Islet of Langerhans (tissue), 1 donor: ENCODE measurements at regions not wholly inside any gene's neighbourhood (a gene's known extent, or its start where the extent isn't known, plus 50 kb on each side); places are given as distances from the start of the nearest gene placed in this dataset.

Experiments
- FAIRE-seq: peaks from one replicate; lab custom pipeline; 2011; peaks lifted over from hg19 to GRCh38; lab: Jason Lieb, UNC

DNA sequence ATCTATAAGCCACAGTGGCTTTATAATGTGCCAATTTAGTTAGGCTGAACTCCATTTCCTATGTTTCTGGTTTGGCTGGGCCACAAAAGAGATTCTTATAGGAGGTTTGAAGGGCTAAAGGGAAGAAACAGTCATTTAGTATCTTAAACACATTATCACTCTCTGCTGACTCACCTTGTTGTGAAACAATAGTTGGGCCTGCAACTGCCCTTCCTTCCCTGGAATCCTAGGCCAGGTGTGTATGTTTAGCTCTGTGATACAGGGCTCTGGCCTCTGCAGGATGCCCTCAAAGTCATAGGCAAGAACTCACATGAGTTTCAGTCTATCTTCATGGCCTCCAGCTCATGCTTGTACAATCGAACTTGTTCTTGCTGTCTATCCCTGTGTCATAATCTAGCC is 400.0 kb upstream of the CELF4 start:
- no peak for FAIRE-seq

GRCh38 chr18:37964885-37965571 is 399.4 kb upstream of the CELF4 start:
- FAIRE-seq = no peak

GRCh38 chr18:37963837-37964236 is 398.2 kb upstream of the CELF4 start:
- no peak for FAIRE-seq

DNA sequence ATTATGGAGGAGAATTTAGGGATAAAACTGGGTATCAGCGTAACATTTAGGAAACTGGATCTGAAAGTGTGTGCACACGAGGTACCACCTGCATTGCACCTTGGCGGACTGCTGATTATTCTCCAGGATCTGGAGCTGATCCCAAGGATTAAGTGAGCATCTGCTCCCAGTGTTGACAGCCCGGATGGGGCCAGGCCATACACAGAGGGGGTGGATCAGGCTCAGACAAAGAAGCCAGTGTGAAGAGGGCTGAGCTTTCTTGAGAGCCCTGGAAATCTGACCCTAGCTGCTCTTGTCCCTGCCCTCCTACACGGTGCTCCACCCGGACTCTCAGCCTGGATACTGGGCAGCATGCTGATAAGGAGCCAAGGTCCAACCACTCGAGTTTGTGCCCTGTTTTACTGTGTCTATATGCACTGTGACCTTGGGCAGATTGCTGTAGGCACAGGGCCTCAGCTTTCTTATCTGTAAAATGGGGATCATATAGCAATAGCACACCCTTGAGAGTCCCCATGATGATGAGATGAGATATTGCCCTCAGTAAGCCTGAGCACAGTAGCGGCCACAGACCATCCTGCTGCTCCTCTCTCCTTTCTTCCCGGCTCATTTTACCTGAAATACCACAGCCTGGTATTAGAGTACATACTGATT is 396.8 kb upstream of the CELF4 start:
- no peak for FAIRE-seq

- FAIRE-seq = no peak
Measured at GRCh38 chr18:37958499-37958898, 392.9 kb upstream of the CELF4 start.

GRCh38 chr18:37956902-37957301 is 391.3 kb upstream of the CELF4 start:
- no peak for FAIRE-seq

DNA sequence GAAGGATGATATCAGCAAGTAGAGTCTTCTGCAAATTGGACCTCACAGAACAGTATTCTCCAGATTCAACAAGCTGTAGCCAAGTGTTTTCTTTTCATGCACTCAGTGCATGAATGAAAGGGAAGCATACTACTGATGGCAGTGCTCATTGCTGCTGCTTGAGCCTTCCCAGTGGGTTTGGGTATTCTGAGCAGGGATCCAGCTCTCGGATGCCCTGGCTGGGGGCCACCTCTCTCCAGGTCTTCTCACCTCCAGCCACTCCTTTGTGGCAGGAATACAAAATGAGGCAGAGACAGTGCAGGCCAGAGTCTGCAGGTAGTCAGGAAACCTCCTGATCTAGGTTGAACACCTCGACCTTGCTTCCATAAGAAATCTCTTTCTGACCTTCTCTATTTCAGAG is 390.4 kb upstream of the CELF4 start:
- FAIRE-seq = no peak

DNA sequence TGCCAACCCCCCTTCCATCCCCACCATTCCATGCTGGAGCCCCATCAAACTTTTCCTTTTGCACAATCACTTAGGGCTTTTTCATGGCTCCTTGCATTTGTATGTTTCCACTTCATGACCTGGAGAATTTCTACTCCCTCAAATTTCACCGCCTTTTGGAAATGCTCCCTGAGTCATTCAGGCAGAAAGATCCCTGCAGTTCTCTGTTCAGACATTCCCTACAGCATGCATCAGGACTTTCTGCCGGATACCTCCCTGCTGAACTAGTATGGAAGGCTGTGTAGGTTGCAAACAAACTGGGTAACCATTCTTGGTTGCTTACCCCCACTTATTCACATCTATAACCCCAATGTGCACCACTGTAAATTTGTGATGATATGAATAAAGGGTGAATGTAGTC is 389.6 kb upstream of the CELF4 start:
- FAIRE-seq = no peak

GRCh38 chr18:37953876-37954275 is 388.3 kb upstream of the CELF4 start:
- no peak for FAIRE-seq

DNA sequence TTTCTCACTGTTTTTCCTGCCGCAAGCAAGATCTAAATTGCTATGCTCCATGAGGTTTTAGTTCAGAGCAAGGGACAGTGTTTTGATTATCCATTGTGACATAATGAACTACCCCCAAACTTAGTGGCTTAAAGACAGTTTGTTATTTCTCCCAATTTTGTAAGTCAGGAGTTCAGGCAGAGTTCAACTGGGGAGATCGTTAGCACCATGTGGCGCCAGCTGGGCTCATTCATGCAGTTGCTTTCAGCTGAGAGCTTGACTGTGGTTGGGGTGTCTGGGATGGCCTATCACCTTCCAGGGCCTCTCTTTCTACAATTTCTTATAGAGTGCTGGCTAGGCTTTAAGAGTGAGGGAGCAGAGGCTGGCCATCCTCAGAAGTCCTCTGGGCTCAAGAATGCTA is 382.9 kb upstream of the CELF4 start:
- no peak for FAIRE-seq

- no peak for FAIRE-seq
Measured at GRCh38 chr18:37946324-37946723, 380.7 kb upstream of the CELF4 start.

GRCh38 chr18:37944700-37945270 is 379.2 kb upstream of the CELF4 start:
- FAIRE-seq = no peak

GRCh38 chr18:37937287-37937686 is 371.7 kb upstream of the CELF4 start:
- FAIRE-seq = no peak

DNA sequence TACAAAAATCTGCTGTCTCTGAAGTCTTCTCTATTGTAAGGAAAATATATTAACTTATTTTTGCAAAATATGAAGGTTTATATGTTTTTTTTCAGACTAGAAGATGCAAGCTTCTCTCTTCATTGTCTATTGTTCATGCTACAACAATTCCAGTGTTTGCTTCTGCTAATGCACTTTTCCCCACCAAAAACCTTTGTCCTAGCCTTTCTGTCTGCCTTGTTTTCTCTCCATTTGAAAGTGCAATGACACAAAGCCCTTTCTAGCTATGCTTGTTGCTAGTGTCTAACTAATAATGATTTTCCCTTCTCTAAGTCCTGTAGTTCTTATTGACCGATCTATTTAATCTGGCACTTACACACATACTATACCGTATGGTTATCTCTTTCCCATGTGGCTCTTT is 369.5 kb upstream of the CELF4 start:
- FAIRE-seq = no peak

DNA sequence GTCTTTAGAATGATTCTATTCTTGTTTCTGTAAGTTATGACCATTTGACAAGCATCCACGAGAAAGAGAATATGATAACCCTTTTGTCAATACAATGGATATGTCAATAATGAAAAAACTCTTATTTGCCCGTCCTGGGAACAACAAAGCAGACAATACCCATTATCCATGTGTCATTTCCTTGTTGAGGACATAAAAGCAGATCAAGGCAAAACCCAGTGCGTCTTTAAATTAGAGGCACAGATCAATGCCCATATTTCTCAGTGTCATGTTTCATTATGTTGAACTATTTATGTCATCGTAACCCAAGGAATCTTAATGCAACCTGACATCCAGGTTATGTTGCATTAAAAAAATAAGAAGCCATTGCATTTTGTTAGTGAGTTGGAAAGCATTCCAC is 365.0 kb upstream of the CELF4 start:
- no peak for FAIRE-seq

DNA sequence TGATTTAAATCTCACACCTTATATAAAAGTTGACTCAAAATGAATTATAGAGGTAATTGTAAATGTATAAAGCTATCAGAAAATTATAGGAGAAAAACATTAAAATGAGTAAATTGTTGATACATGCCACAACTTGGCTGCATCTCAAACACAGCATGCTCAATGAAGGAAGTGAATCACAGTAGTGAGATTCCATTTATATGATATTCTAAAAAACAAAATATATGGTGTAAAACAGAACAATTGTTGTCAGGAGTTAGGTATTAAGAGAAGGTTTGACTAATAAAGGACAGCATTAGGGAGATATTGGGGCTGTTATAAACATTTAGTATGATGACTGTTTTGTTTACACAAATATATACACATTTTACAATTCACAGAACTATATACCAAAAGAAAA is 356.6 kb upstream of the CELF4 start:
- no peak for FAIRE-seq

DNA sequence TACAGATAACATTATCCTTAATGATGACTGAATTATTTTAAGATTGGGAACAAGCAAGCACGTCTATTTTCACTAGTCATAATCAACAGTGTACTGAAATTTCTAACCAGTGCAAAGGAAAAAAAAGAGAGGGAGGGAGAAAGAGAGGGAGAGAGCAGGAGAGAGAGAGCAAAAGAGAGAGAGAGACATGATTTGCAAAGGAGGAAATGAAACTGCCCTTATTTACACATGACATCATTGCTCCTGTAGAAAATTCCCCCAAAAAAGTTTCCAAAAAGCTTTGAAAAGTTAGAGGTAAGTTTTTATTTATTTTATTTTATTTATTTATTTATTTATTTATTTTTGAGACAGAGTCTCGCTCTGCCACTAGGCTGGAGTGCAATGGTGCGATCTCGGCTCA is 355.3 kb upstream of the CELF4 start:
- no peak for FAIRE-seq

DNA sequence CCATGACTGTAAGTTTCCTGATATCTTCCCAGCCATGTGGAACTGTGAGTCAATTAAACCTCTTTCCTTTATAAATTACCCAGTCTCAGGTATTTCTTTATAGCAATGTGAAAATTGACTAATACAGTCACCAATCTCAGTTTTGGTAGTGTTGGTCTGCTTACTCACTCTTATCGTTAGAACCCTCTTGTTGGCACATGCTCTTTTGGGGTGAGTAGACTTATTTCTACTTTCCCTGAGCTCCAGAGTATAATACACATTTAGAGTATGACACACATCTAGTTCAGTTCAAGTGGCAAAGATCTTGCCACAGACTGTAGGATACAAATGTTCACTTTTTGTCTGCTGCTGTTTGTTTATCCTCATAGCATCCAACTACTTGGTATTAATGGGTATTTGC is 347.5 kb upstream of the CELF4 start:
- no peak for FAIRE-seq

DNA sequence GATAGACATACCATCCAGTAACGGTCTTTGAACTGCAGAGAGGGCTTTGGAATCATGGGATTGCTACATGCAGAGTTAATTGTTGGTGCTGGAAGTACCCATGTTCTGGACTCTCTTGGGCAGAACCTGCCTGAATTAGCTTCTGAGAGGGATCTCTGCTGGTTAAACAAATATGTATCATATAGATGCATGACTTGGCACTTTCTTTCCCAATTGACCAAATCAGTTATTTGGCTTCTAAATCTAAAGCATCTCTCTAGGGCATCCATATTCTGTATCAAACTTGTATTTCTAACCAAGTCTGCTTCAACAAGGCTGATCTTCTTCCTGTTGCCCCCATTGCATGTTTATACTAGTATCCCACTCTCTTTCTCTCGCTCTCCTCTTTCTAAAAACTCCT is 336.7 kb upstream of the CELF4 start:
- no peak for FAIRE-seq

- no peak for FAIRE-seq
Measured at GRCh38 chr18:37900326-37900725, 334.7 kb upstream of the CELF4 start.

GRCh38 chr18:37889963-37890362 is 324.4 kb upstream of the CELF4 start:
- FAIRE-seq = no peak

DNA sequence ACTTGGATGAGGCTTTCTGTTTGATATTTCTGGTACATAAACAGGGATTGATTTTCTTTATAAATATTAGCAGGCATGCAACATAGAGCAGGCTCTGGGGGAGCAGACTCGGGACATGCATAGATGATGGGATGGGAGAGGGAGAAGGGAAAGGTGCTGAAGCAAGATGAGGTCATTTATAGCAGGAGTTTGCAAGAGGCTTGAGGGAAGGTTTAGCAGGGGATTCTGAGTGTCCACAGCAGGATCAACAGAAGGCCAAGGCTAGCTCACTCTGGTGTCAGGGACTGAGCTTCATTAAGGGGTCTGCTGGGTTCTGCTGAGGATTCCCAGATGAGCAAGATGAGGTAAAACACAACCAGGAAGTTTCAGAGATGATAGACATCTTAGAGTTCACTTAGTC is 309.1 kb upstream of the CELF4 start:
- FAIRE-seq = no peak

DNA sequence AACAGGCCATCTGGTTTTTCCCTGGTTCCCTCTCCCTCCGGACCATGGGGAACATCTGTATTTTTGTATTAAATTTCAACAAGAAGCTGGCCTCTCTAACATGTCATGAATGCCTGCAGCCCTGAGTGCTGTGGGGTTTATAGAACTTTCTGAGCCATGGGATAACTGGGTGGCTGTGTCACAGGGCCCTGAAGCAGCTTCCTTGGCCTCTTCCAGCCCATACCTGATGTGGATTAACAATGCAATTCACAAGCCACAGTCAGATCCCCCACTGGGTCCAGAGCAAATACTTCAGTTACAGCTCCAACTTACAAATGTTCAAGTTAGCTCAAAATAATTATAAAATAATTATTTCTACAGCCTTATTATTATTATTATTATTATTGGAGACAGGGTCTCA is 307.8 kb upstream of the CELF4 start:
- FAIRE-seq = no peak

DNA sequence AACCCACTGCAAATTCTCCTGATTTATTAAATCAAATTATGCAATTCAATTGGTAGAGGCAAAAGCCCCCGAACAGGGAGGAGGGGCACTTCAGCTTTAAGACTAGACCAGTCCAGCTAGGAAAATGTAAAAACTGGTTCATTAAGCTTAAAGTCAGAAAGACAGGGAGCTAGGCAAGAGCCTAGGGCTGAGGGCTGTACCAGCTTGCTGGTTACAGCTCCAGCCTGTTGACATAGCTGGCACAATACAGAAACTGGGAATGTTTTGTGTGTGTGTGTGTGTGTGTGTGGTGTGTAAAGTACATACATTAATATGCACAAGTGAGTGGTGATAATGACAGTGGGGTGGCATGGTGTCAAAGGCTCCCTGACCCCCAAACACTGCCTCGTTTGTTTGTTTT is 307.0 kb upstream of the CELF4 start:
- no peak for FAIRE-seq
